MCF 10A (cell line): ENCODE measurements at regions not wholly inside any gene's neighbourhood (a gene's known extent, or its start where the extent isn't known, plus 50 kb on each side); places are given as distances from the start of the nearest gene placed in this dataset.

Experiments
- BruUV-seq: library from RNA; stranded (reverse); fragments of 400-500 nt; replicated peaks from 2 replicates; lab custom pipeline; 2021; lab: Mats Ljungman, UMichigan
- CTCF ChIA-PET: fragments of 300-600 bp; sonication (Branson Sonifier 250); formaldehyde crosslinking; extraction: SDS; loops from one replicate; lab custom pipeline; 2021; ENCODE audit warnings: antibody characterized with exemption, inconsistent platforms; lab: Yijun Ruan, JAX
- POLR2A ChIA-PET: fragments of 300-600, 350-650 bp; sonication (Branson Sonifier 250); formaldehyde crosslinking; extraction: SDS; loops from one replicate; lab custom pipeline; 2020; ENCODE audit warnings: antibody characterized with exemption, inconsistent platforms; lab: Yijun Ruan, JAX
- DNase-seq: peaks from one replicate; pipeline ENCODE4 v3.0.0-alpha.2; 2018; ENCODE audit not compliant: unreplicated experiment
- H3K27ac Mint-ChIP-seq: one replicate; pipeline ENCODE4 v1.8.0; 2022; ENCODE audit warnings: mild to moderate bottlenecking, low read depth, mixed read lengths; ENCODE audit not compliant: unreplicated experiment
- H3K27me3 Mint-ChIP-seq: one replicate; pipeline ENCODE4 v1.8.0; 2022; ENCODE audit warnings: mixed read lengths; ENCODE audit not compliant: insufficient read depth, unreplicated experiment
- H3K36me3 Mint-ChIP-seq: one replicate; pipeline ENCODE4 v1.8.0; 2022; ENCODE audit warnings: mild to moderate bottlenecking, moderate library complexity, mixed read lengths; ENCODE audit not compliant: insufficient read depth, unreplicated experiment
- H3K4me1 Mint-ChIP-seq: one replicate; pipeline ENCODE4 v1.8.0; 2022; ENCODE audit warnings: mixed read lengths; ENCODE audit not compliant: insufficient read depth, unreplicated experiment
- H3K4me3 Mint-ChIP-seq: one replicate; pipeline ENCODE4 v1.8.0; 2022; ENCODE audit warnings: mild to moderate bottlenecking, moderate library complexity, mixed read lengths; ENCODE audit not compliant: unreplicated experiment
- H3K9me3 Mint-ChIP-seq: one replicate; pipeline ENCODE4 v1.8.0; 2022; ENCODE audit warnings: mixed read lengths; ENCODE audit not compliant: unreplicated experiment
- CTCF ChIP-seq: fragments of 200-600 bp; IDR thresholded peaks from one replicate; pipeline ENCODE4 v1.8.0; 2022; ENCODE audit warnings: antibody characterized with exemption, mild to moderate bottlenecking; ENCODE audit not compliant: unreplicated experiment
- intact Hi-C: fragments of 100-400 bp; cut with micrococcal nuclease; formaldehyde crosslinking; loops from 2 replicates; pipeline ENCODE4 v1.14.1; 2022

GRCh38 chr3:81953111-81953510, 191.7 kb upstream of the GBE1 start:
- no peaks in the 10 kb centered on the region for H3K9me3 Mint-ChIP-seq
- BruUV-seq, result no TSS peak
- no peak for TF ChIP-seq CTCF
- no peak for DNase-seq
- H3K4me3 Mint-ChIP-seq, result no peak overlapping the region
- no peak overlapping the region for H3K27ac Mint-ChIP-seq
- ChIA-PET POLR2A (no interaction called here), CTCF (interaction anchor here (1.3 kb wide), 1 partner anchor 12 kb away, joined by 4 read pairs; no protein-coding TSS in a partner anchor)
- H3K27me3 Mint-ChIP-seq, result no peaks in the 10 kb centered on the region
- no peaks in the 10 kb centered on the region for H3K4me1 Mint-ChIP-seq
- intact Hi-C loops, result no loop called here
- no peaks in the 10 kb centered on the region for H3K36me3 Mint-ChIP-seq

GRCh38 chr3:81952141-81952540, 190.7 kb upstream of the GBE1 start:
- Mint-ChIP-seq H3K9me3 (no peaks in the 10 kb centered on the region), H3K36me3 (no peaks in the 10 kb centered on the region), H3K4me1 (no peaks in the 10 kb centered on the region), H3K4me3 (no peak overlapping the region), H3K27ac (no peak overlapping the region), H3K27me3 (no peaks in the 10 kb centered on the region)
- no TSS peak for BruUV-seq
- POLR2A ChIA-PET, result no interaction called here
- CTCF ChIA-PET, result no interaction called here
- intact Hi-C loops, result no loop called here
- no peak for TF ChIP-seq CTCF
- DNase-seq, result no peak

GRCh38 chr3:81951636-81952035, 190.2 kb upstream of the GBE1 start:
- Mint-ChIP-seq H3K27me3 (no peaks in the 10 kb centered on the region), H3K4me1 (no peaks in the 10 kb centered on the region), H3K4me3 (no peak overlapping the region), H3K36me3 (no peaks in the 10 kb centered on the region), H3K9me3 (no peaks in the 10 kb centered on the region), H3K27ac (no peak overlapping the region)
- ChIA-PET POLR2A (no interaction called here), CTCF (no interaction called here)
- BruUV-seq, result no TSS peak
- intact Hi-C loops, result no loop called here
- TF ChIP-seq CTCF, result no peak
- no peak for DNase-seq

GRCh38 chr3:81951106-81951505, 189.7 kb upstream of the GBE1 start:
- Mint-ChIP-seq H3K27ac (no peak overlapping the region), H3K9me3 (no peaks in the 10 kb centered on the region), H3K4me1 (no peaks in the 10 kb centered on the region), H3K27me3 (no peaks in the 10 kb centered on the region), H3K4me3 (no peak overlapping the region), H3K36me3 (no peaks in the 10 kb centered on the region)
- ChIA-PET POLR2A (no interaction called here), CTCF (no interaction called here)
- no TSS peak for BruUV-seq
- DNase-seq, result no peak
- no peak for TF ChIP-seq CTCF
- intact Hi-C loops, result no loop called here
